CD4-positive, alpha-beta T cell (primary cell): ENCODE measurements at regions not wholly inside any gene's neighbourhood (a gene's known extent, or its start where the extent isn't known, plus 50 kb on each side); places are given as distances from the start of the nearest gene placed in this dataset.

Source experiments
- ATAC-seq: fragments of 200-7000 bp; cut with Tn5 transposase; one replicate; pipeline ENCODE4 v1.10.0; 2022; ENCODE audit warnings: mild to moderate bottlenecking; ENCODE audit not compliant: poor library complexity
- CTCF ChIA-PET: fragments of 350-600 bp; sonication (Branson Sonifier 250); formaldehyde crosslinking; loops from one replicate; lab custom pipeline; 2021; ENCODE audit warnings: antibody characterized with exemption, inconsistent platforms; lab: Charles Lee
- POLR2A ChIA-PET: fragments of 350-600 bp; sonication (Branson Sonifier 250); formaldehyde crosslinking; loops from one replicate; lab custom pipeline; 2021; ENCODE audit warnings: antibody characterized with exemption, inconsistent platforms; lab: Charles Lee
- DNase-seq, 14 experiments: peaks; one replicate each; pipeline ENCODE4 v3.0.0-alpha.2; 2013 to 2020; ENCODE audit warnings: mixed read lengths in 2 of 14
- H3K27ac ChIP-seq, 2 donors: one replicate each; pipeline versions ENCODE4 v1.5.1 to v1.7.0; 2013; ENCODE audit warnings: low read length in 2 of 2, low read depth in 1 of 2, mild to moderate bottlenecking in 1 of 2
- H3K27me3 ChIP-seq, 2 experiments: 1 replicate in 1 of 2; 2 replicates in 1 of 2; pipeline versions ENCODE4 v1.6.1 to v1.7.0; 2013; ENCODE audit warnings: low read length in 2 of 2, control low read depth in 1 of 2, mild to moderate bottlenecking in 1 of 2, moderate library complexity in 1 of 2; ENCODE audit not compliant: insufficient read depth in 2 of 2, control insufficient read depth in 1 of 2
- H3K36me3 ChIP-seq: one replicate; pipeline ENCODE4 v1.6.1; 2013; ENCODE audit warnings: low read length, control low read depth; ENCODE audit not compliant: insufficient read depth
- H3K4me1 ChIP-seq: one replicate; pipeline ENCODE4 v1.6.1; 2013; ENCODE audit warnings: low read length, control low read depth; ENCODE audit not compliant: insufficient read depth
- H3K4me3 ChIP-seq: one replicate; pipeline ENCODE4 v1.5.1; 2013; ENCODE audit warnings: mild to moderate bottlenecking, low read length, moderate library complexity
- H3K9me3 ChIP-seq, 2 experiments: 1 replicate in 1 of 2; 2 replicates in 1 of 2; pipeline versions ENCODE4 v1.6.1 to v1.7.0; 2013; ENCODE audit warnings: low read length in 2 of 2, mild to moderate bottlenecking in 2 of 2, control low read depth in 1 of 2, moderate library complexity in 1 of 2; ENCODE audit not compliant: control insufficient read depth in 1 of 2, insufficient read depth in 1 of 2
- H3K27ac Mint-ChIP-seq: one replicate; pipeline ENCODE4 v1.8.0; 2020; ENCODE audit warnings: mixed read lengths
- H3K27me3 Mint-ChIP-seq: one replicate; pipeline ENCODE4 v1.8.0; 2021; ENCODE audit warnings: mixed read lengths
- H3K36me3 Mint-ChIP-seq: one replicate; pipeline ENCODE4 v1.8.0; 2021; ENCODE audit warnings: low read depth, mixed read lengths
- H3K4me1 Mint-ChIP-seq: one replicate; pipeline ENCODE4 v1.8.0; 2021; ENCODE audit warnings: low read depth, mixed read lengths
- H3K4me3 Mint-ChIP-seq: one replicate; pipeline ENCODE4 v1.8.0; 2020; ENCODE audit warnings: mild to moderate bottlenecking, mixed read lengths
- H3K9me3 Mint-ChIP-seq: one replicate; pipeline ENCODE4 v1.8.0; 2020; ENCODE audit warnings: mixed read lengths
- CTCF ChIP-seq: fragments of 200-600 bp; IDR thresholded peaks from one replicate; pipeline ENCODE4 v1.8.0; 2022; ENCODE audit warnings: antibody characterized with exemption, mild to moderate bottlenecking
- intact Hi-C, 2 experiments: fragments of 100-400 bp; cut with DNase I in 1 of 2; cut with micrococcal nuclease in 1 of 2; formaldehyde crosslinking; loops; one replicate each; pipeline versions ENCODE4 v1.15.1 to v1.9.0; 2023 to 2025; cut with DNase I, micrococcal nuclease

GRCh38 chr14:80080601-80081000 lies 130.7 kb downstream of the DIO2 start:
- Histone ChIP-seq H3K27ac (no peak overlapping the region), H3K4me3 (no peak overlapping the region), H3K9me3 (no peaks in the 10 kb centered on the region), H3K36me3 (no peaks in the 10 kb centered on the region), H3K27me3 (no peaks in the 10 kb centered on the region), H3K4me1 (no peaks in the 10 kb centered on the region)
- no peaks in the 10 kb centered on the region for H3K4me1 Mint-ChIP-seq
- ChIA-PET POLR2A (no interaction called here), CTCF (no interaction called here)
- ATAC-seq (no peak), DNase-seq (no peak)
- H3K27ac Mint-ChIP-seq = no peak overlapping the region
- H3K27me3 Mint-ChIP-seq = no peaks in the 10 kb centered on the region
- intact Hi-C loops = no loop called here
- H3K9me3 Mint-ChIP-seq = peaks cover 9% of the 10 kb centered on the region
- no peak overlapping the region for H3K4me3 Mint-ChIP-seq
- no peaks in the 10 kb centered on the region for H3K36me3 Mint-ChIP-seq
- no peak for TF ChIP-seq CTCF

- no peaks in the 10 kb centered on the region for H3K27me3 ChIP-seq
- H3K36me3 ChIP-seq = no peaks in the 10 kb centered on the region
- Mint-ChIP-seq H3K9me3 (peaks cover 11% of the 10 kb centered on the region), H3K27ac (no peak overlapping the region), H3K36me3 (no peaks in the 10 kb centered on the region), H3K27me3 (no peaks in the 10 kb centered on the region), H3K4me1 (no peaks in the 10 kb centered on the region), H3K4me3 (no peak overlapping the region)
- H3K27ac ChIP-seq = no peak overlapping the region
- ChIA-PET POLR2A (no interaction called here), CTCF (no interaction called here)
- ATAC-seq (no peak), DNase-seq (no peak)
- TF ChIP-seq CTCF = no peak
- H3K9me3 ChIP-seq = no peaks in the 10 kb centered on the region
- intact Hi-C loops = no loop called here
- no peak overlapping the region for H3K4me3 ChIP-seq
- no peaks in the 10 kb centered on the region for H3K4me1 ChIP-seq
Measured at GRCh38 chr14:80078501-80078900, 132.8 kb downstream of the DIO2 start.

GRCh38 chr14:80077262-80077661 lies 134.0 kb downstream of the DIO2 start:
- no peaks in the 10 kb centered on the region for H3K36me3 ChIP-seq
- Mint-ChIP-seq H3K9me3 (peaks cover 16% of the 10 kb centered on the region), H3K4me3 (no peak overlapping the region), H3K36me3 (no peaks in the 10 kb centered on the region), H3K27me3 (no peaks in the 10 kb centered on the region), H3K4me1 (no peaks in the 10 kb centered on the region), H3K27ac (no peak overlapping the region)
- H3K4me3 ChIP-seq = no peak overlapping the region
- no peaks in the 10 kb centered on the region for H3K4me1 ChIP-seq
- no peaks in the 10 kb centered on the region for H3K9me3 ChIP-seq
- TF ChIP-seq CTCF = no peak
- no peak overlapping the region for H3K27ac ChIP-seq
- ChIA-PET CTCF (no interaction called here), POLR2A (no interaction called here)
- no peak for ATAC-seq
- H3K27me3 ChIP-seq = no peaks in the 10 kb centered on the region
- DNase-seq = no peak
- intact Hi-C loops = no loop called here
